GM21381 (cell line): ENCODE measurements at regions not wholly inside any gene's neighbourhood (a gene's known extent, or its start where the extent isn't known, plus 50 kb on each side); places are given as distances from the start of the nearest gene placed in this dataset.

Experiments used
- ATAC-seq: cut with Tn5 transposase; IDR thresholded peaks from one replicate; pipeline ENCODE4 v1.9.1; 2021; ENCODE audit warnings: mild to moderate bottlenecking, moderate library complexity; ENCODE audit not compliant: unreplicated experiment

DNA sequence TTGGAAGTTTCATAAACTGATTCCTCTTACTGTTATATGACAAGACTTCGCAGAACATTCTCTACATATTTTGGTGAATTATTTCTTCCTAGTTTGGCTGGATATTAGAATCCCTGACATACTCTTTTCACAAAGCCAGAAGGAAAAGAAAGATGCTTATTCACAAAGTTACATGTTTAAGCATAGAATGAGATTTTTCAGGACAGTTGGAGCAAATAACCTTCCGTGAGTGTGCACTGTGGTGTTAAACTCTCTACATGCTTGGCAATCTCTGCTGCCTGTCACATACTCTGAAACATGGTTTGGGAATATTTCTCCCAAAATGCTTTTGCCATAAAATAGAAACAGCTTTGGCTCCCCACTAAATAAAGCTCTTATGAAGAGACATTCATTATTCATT is 230.0 kb upstream of the MTNR1B start:
- ATAC-seq, result no peak

DNA sequence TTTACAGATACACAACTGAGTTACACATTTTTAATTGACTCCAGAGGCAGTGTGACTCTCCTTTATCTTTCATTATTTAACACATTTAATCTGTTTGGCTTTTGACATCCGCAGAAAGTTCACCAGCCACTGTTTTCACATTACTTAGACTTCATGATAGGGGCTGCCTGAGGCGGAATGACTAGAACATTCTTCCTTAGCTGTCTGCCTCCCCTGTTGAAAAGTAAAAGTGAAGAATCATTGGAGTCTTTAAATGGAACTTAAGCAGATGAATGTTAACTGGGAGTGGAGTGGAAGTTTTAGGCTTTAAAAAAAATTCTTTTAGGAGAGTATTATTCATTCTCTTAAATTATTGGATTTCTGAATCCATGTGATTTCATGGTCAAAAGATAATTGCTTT is 229.2 kb upstream of the MTNR1B start:
- ATAC-seq, result no peak

- no peak for ATAC-seq
Measured at GRCh38 chr11:92744929-92745585, 224.4 kb upstream of the MTNR1B start.

DNA sequence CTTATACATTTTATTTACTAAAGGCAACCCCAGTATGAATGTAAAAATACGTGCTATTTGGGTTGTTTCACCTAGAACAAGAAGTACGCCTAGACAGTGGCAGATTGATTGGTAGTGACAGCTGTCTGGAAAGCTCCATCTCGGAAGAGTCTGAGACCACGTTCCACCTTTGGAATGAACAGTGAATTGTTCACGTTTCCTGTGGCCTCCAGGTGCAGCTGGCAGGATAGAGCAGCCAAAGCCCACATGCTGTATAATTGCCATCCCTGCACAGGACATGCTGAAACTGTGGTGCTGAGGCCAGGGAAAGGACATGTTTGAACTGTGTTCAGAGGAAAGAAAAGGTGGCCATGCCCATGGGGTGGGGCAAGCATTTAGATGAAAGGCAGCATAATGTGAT is 218.7 kb upstream of the MTNR1B start:
- ATAC-seq, result no peak

DNA sequence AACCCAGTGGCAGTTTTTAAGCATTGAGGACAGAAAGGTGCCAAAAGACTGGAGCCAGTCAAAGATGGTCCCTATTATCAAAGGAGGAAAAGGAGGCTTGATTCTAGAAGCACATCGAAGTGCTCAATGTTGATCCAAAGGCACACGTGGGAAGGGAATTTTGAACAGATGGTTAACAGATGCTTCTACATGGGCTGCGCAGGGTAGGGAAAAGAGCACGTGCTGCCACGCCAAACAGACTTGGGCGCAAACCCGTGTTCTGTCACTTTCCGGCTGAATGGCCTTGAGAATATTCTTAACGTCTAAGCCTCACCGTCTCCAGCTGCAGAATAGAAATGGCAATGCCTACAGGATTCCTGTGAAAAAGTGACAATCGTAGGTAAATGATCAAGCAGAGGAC is 217.9 kb upstream of the MTNR1B start:
- ATAC-seq, result no peak

- no peak for ATAC-seq
Measured at GRCh38 chr11:92752122-92752521, 217.3 kb upstream of the MTNR1B start.

GRCh38 chr11:92753161-92753560 is 216.3 kb upstream of the MTNR1B start:
- no peak for ATAC-seq

DNA sequence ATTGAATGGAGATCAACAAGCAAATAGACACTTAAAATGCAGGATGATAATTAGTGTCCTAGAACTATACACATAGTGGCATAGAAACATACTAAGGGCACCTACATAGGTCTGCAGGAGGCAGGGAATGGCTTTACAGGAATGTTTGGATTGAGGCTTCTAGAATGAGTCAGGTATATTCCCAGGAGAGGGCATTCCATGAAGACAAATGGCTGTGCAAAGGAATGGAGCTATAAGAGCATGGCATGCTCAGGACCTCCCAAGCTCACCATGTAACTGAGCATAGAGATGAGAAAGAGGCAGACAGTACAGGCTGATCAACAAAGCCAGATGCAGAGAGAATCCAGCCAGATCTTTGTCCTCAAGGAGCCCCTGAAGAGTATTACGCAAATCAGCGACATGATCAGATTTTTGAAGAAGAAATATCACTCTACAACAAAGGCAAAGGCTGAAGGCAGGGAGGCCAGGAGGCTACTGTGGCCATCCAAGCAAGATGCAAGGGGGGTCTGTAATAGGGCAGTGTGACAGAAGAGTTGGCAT is 211.1 kb upstream of the MTNR1B start:
- no peak for ATAC-seq

DNA sequence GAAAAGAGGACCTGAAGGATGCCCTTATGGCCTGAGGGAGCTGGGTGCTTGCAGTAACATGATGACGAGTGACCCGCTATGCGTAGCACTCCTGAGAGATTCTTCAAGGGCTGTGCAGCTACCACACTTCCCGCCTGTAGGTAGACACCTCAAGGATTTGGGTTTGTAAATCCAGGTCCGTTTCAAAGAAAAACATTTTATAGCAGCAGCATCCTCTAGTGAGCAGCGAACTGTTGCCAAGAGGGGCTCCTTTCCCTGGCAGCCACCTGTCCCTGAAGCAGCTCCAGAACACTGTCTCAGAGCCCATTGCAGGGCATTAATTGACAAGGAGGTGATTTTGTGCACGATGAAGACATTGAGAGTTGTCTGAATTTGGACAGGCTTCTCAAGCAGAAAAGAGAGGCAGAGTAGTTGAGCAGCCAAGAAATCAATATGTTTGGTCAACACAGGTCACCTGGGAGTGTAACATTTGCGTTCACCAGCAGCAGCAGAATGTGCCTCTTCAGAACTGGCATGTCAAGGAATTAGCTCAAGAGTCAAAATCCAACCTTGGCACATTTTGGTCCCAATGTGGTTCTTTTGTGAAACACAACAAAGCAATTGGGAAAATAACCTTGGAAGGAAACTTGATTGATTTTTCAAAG is 209.8 kb upstream of the MTNR1B start:
- no peak for ATAC-seq

DNA sequence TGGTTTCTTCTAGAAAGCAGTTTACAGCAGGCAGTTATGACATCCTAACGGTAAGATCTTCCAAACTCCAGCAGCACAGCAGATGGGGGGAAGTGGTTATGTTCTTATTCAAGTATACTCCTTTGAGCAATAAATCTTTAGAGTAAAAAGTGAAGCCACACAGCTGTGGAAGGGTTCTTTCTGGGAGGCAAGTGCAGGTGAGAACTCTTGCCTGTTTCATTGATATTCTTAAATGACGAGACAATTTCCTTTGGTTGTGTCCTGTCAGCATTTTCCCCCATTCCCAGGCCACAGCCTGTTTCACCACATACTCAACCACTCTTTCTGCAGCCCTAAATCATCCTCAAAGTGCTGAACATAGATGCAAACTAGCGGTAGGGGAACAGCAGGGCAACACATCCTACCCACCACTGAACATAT is 207.3 kb upstream of the MTNR1B start:
- no peak for ATAC-seq

- ATAC-seq, result no peak
Measured at GRCh38 chr11:92763336-92763735, 206.1 kb upstream of the MTNR1B start.

DNA sequence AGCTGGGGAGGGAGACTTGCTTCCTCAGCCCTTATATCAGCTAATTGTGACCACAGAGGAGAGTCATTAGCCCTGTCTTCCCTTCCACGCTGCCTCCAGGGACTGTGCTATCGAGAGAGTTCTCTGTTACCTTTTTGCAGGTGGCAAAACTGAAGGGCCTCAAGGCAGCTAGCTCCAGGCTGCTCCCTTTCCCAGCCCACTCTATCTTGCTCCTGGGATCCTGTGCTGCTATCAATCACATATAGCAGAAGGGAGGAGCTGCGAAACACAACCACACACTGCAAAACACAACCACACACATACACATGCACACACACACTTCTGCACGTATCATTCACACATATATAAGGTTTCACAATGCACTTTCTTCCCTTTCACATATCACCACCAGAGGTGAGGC is 205.3 kb upstream of the MTNR1B start:
- no peak for ATAC-seq

DNA sequence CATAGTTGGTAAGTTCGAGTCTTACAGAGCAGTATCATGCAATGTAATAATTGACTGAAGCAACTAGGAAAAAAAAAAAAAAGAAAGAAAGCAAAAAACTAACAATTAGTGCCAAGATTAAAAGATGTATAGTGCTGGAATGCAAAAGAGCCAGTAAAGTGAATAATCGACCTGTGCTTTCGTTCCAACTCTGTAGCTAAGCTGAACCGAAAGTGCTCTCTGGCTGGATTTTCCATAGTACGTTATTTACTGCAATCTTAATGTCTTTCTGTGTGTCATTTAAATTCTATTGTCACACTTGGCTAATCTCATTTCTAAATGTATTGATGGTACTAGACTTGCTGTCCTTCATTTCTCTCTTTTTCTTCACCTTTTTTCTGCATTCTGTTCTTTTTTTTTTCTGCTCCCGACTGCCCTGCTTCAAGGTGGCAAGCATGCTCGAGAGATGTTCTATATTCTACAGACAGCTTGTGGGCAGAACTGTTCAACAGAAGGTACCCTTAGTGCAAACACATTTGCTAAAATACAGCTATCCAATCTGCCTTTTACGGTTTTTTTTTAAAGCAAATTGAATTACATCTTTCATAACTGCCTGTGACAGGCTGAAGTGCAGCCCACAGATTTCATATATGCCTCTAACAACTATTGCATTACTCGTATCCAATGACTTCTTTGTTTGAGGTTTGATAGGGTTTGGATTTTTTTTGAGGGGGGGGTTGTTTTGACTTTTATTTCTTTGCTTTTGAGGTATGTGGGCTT is 204.2 kb upstream of the MTNR1B start:
- ATAC-seq, result no peak

DNA sequence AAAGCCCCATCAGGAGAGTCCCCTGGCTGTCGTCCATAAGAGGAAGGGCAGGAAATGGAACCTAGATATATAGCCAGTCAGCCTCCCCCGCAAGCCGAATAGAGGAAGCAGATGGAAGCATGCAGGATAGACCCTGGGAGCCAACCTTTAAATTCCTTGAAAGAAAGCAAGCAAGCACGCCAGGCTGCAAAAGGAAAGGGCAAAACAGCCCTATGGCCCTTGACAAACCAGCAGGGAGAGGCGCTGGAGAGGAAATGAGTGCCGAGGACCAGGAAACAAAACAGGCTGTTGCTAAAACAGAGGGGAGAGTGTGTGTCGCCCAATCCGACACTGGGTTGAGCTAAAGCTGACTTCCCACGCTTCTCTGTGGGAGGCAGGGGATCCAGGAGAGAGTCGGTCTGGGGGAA is 203.5 kb upstream of the MTNR1B start:
- ATAC-seq, result no peak

DNA sequence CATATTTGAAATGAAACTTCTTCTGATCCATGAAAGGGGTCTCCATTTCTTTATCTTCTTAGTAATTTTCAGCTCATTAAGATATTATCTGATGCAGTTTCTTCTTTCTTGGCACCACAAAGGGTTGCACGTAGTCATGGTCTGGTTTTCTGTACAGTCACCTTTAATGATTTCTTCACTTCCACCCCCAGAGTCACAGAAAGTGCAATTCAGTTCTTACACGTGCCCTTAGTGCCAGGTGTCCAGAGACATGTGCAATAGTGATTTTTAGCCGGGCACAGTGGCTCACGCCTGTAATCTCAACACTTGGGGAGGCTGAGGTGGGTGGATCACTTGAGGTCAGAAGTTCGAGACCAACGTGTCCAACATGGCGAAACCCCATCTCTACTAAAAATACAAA is 202.8 kb upstream of the MTNR1B start:
- no peak for ATAC-seq

DNA sequence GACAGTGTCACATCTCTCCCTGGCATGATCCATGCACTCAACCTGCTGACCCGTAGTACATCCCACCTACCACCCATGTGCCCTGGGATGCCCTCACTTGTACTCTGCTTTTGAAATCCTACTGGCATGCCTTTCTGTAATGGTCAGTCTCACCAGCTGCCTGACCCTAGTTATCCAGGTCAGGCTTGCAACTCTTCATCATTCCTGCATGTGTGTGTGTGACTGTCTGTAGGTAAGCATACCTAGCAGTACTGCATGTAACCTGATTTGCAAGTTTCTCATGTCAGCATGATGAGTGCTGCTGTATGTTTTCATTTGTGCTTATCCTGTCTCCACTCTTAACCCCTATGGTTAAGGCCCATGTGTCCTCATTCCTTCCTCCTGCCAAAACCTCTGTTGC is 202.0 kb upstream of the MTNR1B start:
- ATAC-seq, result no peak

DNA sequence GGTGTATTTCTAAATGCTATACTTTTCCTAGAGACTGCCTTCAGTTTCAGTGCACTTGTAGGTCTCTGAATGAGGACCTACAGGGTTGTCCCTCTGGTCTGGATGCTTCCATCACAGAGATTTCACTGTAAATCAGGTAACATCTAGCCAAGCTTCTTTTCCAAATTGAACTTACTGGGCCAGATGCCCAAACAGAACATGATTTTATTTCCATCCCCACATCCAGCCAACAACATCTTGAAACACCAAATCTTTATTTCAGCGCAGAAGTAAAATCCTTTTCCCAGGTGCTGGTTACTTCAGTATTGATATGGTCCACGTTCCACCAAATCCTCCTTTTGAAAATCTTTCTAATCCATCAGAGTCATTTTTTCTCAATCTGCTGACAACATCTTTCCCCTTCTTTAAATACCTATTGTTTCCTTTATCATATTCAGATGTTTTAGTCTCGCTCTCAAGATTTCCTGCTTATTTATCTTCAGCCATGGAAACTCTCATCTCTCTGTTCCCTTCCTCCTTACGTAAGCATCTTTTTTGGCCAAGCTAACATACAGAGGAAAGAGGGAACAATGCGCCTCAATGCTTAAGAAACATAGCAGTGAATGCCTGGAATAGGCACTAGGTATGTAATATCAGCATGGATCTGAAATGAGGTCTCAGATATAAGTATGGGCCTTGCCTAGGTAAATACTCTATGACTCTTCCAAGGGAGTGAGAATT is 201.2 kb upstream of the MTNR1B start:
- ATAC-seq, result no peak

DNA sequence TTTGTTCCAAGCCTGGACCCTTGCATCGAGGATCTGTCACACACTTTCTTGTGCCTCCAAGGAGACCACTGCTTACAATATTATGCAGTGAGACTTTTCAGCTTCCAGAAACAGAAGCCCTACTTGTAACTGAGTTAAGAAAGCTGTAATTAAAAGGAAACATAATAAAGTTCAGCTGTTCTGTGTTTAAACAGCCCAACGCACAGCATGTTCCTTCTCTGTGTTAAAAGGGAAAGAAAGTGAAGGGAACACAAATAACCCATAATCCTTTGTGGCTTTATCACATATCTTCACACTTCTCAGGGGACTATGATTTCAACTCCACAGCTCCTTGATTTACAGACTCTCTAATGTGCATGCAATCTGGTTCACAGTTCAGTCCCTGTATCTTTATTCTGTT is 200.3 kb upstream of the MTNR1B start:
- no peak for ATAC-seq

DNA sequence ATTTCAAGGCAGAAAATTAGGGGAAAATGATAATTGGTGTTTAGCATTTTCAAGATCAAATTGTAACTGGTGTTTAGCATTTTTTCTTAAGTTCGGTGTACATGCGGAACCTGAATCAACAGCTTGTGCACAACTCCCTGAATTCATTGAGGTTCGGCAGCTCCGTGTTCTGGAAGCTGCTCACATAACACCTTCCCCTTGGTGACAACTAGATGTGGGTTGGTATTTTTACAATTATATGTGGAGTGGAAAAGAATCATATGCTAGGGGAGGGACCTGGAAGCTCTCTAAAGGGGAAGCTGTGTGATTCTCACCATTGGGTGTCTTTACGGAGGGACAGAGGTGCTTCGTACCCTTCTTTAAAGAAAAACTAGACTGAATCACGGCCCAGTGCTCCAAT is 199.0 kb upstream of the MTNR1B start:
- ATAC-seq, result no peak

- no peak for ATAC-seq
Measured at GRCh38 chr11:92770981-92771380, 198.5 kb upstream of the MTNR1B start.

DNA sequence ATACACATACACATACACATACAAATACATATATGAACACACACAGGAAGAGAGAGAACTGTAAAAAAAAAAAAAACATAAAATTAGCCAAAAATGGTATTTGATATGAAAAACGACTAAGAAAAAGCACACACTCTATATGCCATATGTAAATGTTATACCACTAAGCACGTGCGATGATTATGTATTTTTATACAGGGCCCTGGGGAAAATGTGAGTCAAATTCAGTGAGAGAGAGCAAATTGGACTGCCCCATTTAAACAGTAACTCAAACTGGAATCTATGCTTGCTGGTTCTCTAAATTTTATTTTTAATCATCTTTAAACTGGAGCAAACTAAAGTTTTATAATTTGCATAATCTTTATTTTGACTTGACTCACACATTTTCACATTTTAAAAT is 197.8 kb upstream of the MTNR1B start:
- ATAC-seq, result no peak
